NCI-H2081 (cell line): ENCODE measurements at regions not wholly inside any gene's neighbourhood (a gene's known extent, or its start where the extent isn't known, plus 50 kb on each side); places are given as distances from the start of the nearest gene placed in this dataset.
"Not testable (repeated sequence)": the region's sequence is repeated elsewhere in the genome, so short reads cannot be mapped to it uniquely, and the experiment has no call there.

ENCODE experiments used
- DNase-seq, 2 experiments: peaks; one replicate each; lab custom pipeline; 2025; lab: John Stamatoyannopoulos, UW

DNA sequence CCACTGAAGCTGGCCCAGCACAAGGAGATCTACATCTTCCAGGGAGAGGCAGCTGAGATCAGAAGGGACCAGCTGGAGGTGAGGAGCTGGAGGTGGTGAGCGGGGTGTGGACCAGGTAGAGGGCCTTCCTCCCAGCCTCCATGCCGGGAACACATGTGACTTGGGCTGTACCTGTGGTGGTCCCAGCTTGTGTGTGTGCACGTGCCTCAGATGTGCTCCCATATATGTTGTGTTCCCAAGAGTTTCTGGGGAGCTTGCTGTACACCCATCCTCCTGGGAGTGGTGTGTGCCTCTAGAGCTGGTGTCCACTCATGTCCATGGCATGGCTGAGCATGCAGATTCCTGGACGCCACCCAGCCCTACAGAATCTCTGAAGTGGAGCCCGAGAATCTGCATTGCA, 183.7 kb upstream of the AKAP13 start:
- DNase-seq = not testable (repeated sequence)

DNA sequence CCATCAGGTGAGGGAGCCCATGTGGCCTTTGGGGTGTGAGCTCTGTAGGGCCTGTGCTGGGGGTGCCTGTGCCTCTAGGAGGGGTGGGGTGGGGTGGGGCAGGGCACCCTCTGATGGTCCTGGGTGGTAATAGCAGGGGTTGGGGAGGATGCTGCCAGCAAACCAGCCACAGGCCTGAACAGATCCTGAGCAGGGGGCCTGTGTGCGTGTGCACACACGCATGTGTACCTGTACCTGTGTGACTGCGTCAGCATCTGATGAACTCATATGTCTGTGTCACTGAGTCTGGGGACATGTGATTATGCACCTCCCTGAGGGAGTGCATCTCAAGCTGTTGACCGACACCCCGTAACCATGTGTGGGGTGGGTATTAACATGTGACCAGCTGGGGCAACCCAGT, 182.8 kb upstream of the AKAP13 start:
- DNase-seq = not testable (repeated sequence)

DNA sequence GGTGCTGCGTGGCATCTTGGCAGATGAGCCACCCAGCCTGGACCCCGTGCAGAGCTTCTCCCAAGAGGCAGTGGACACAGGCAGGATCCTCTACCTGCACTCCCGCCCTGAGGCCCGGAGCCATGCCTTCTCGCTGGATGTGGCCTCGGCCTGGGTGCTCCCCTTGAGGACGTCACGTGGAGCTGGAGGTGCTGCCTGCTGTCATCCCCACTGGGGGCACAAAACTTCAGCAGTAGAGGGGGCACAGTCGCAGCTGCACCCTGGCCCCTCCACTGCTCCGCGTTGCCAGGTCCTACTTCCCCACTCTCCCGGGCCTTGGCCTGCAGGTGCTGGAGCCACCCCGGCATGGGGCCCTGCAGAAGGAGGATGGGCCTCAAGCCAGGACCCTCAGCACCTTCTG, 182.0 kb upstream of the AKAP13 start:
- not testable (repeated sequence) for DNase-seq

GRCh38 chr15:85200215-85200614, 180.2 kb upstream of the AKAP13 start:
- DNase-seq = not testable (repeated sequence)

DNA sequence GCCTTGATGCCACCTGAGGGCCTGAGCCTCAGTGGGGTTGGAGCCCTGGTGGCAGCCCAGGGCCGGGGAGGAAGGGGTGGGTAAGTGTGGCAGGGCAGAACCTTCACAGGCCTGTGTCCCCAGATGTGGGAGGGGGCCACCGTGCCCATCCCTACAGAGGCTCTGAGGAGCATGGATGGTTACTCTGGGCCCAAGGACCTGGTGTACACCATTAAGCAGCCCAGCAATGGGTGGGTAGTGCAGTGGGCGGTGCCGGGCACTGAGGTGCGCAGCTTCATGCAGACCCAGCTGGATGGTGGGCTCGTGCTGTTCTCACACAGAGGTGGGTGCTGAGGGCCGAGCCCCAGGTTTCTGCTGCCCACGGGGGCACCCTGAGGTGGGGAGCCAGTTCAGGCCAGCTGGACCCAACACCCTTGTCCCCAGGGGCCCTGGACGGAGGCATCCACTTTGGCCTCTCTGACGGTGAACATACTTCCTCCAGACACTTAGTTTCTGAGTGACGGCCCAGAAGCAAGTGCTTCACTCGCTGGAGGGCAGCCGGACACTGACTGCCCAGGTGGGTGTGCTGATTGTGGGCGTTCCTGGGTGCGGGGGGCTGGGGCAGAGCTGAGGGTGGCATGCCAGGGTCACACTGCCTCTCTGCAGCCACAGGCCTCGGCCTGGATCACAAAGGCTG, 179.1 kb upstream of the AKAP13 start:
- not testable (repeated sequence) for DNase-seq

GRCh38 chr15:85204481-85204880, 175.9 kb upstream of the AKAP13 start:
- not testable (repeated sequence) for DNase-seq

DNA sequence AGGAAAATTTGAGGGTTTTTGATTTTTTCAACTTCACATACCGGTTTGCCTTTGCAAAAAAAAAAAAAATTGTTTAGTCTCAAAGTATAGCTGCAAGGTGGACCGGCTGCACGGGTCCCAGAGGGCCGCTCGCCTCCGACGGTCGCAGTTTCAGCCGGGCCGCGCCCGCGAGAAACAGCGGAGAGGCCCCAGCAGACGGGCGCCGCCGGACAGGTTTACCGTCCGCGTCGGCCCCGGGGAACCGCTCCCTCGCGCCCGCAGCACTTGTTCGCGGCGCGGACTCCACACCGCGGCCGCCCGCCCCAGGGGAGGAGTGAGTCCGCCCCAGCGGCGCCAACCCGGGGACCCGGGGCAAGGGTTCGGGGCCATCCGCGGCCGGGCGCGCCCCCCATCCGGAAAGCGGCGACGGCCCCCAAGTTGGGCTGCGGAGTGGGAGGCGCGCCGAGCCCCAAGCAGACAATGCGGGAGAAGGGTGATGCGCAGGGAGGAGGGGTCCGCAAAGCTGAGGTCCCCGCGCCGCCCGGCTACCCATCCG, 146.5 kb upstream of the AKAP13 start:
- not testable (repeated sequence) for DNase-seq

DNA sequence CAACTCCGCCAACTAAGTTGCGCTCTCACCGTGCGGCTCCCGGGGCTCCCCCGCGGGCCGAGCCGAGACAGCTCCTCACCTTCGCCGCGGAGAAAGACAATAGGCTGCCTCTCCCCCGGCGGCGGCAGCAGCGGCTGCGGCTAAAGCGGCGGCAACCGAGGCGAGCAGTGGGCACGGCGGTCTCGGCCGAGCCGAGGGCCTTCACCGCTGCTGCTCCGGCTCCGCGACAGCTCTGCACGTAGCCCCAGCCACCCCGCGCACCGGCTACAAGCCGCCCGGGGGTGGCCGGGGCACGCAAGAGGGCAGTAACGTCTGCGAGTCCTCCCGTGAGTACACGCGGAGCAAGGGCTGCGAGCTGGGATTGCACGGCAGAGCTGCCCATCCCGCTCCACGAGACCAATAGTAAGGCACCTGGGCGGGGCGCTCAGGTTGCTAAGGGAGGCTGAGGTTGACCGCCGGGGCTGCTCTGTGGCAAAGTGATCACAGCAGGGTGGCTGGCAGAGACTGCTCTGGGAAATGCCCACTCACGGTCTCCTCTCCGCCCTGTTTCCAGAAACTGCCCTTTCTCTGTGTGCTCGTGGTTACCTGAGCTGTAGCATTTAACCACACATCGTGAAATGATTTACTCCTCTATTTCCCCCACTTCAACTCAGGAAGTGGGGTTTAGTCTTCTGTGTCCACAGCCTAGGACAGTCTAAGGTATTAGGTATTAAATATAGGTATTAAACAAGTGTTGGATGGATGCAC, 145.8 kb upstream of the AKAP13 start:
- DNase-seq = not testable (repeated sequence)

GRCh38 chr15:85244056-85244455, 136.3 kb upstream of the AKAP13 start:
- DNase-seq = not testable (repeated sequence)

GRCh38 chr15:85250938-85251542, 129.4 kb upstream of the AKAP13 start:
- not testable (repeated sequence) for DNase-seq

DNA sequence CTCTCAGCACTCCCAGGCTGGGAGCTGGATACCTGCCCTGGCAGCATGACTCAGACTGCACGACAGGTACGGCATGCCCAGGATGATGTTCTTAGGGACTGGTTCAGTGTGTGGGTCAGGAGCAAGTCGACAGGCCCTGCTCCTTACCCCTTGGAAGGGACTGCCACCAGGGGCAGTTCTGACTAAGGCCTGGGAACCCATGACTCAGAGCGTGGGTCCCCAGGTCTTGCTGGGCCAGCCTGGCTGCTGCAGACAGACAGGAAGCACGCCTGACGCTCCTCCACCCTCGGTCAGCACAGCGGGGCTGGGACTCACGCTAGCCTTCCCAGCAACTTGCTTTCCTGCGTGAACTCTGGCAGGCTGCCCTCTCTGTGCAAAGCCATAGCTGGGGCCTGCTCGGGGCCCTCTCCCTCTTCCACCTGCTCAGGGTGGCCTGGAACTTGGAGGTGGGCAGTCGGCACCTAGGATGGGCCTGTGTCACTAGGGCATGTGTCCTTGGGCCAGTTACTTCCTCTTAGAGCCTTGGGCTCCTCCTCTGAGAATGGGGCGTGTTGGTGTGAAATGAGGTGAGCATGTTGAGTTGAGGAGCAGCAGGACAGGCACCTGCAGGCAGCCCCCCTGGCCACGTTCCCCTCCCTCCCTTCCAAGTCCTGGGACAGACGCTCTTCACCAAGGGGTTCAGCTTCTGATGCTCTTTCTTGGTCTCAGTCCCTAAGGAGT, 127.0 kb upstream of the AKAP13 start:
- DNase-seq = not testable (repeated sequence)

DNA sequence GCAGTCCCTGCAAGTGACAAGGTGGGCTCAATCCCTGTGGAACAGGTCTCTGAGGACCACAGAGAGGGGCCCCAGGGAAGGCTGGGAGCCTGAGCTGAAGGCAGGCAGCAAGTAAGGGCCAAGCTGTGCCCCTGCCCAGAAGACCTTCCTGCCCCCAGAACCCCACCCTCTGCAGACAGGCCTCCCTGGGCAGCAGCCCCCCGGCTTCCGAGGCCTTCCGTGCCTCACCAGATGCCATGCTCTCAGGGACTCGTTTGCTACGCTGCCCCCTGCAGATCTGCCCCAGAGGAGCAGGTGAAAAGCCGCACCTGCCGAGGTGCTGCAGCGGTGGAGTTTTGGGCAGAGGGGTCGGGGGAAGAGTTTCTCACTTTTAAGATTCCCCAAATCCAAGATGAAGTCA, 125.4 kb upstream of the AKAP13 start:
- DNase-seq = not testable (repeated sequence)

DNA sequence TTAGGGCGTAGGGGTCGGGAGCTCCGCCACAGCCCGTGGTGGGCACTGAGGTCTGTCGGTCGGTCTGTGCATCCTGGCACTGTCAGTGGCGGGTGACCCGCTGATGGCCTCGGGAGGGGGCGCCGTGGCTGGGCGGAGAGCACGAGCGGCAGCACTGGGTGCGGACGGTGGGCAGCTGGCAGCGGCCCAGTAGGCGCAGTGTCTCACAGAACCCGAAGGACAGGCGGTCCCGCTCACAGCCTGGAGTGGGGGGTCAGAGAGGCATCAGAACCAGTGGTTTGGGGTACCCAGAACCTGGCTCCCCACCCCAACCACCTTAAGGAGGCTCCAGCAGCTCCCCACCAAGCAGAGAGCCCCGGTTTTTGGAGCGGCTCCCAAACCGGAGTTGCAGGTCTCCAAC, 124.9 kb upstream of the AKAP13 start:
- not testable (repeated sequence) for DNase-seq

DNA sequence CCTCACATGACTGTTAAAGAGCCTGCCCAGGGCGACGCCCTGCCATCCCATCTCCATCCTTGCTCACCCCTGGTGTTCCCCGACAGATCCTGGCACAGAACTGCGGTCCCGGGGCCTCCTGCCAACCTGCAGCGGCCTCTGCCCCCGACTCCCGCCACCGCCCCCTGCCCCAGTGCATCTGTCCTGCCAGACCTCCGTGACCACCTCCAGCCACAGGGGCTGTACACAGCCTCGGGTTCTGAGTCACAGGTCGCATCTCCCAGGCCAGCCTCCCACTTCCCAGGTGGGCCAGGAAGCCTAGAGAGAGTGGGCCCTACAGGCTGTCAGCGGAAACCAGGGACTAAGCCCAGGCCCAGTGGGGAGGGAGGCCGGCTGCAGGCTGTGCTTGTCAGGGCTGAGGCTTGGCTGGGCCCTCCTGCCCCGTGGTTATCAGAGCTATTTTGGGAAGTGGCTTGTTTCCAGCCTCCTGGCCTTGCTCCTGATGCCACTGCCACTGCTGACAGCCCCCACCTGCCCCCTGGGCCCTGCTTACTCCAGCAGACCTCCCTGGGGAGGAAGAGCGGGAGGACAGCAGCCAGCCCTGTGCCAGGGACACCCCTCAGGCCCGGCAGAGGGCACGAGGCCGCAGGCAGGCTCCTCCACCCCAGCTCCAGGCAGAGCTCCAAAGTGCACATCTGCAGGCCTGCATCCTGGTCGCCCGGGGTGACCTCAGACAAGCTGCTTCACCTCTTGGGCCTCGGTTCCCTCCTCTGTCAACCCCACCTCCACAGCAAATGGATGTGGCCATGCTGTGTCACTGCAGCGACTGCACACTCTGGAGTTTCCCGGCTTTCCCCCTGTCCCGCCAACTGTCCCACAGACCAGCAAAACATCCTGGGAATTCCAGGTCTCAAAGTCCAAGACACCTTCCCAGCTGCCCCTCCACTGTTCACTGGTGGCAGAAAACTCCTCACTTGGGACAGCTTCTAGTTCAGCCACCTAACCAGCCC, 124.1 kb upstream of the AKAP13 start:
- DNase-seq = not testable (repeated sequence)

DNA sequence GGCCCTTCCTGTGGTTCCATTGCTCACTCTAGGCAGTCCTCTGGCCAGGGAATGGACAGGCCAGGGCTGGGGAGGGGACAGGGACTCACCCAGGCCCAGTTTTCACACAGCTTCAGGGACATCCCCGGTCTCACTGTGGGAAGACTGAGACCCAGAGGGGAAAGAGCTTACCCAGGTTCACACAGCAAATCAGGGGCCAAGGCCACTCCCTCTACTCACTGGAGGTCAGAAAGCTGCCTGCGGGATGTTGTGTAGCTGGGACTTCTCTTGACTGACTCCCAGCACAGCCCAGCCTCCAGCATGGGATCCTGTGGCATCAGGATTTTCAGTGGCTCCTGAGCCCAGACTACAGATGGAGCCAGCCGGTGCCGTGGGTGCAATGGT, 122.3 kb upstream of the AKAP13 start:
- DNase-seq = not testable (repeated sequence)

DNA sequence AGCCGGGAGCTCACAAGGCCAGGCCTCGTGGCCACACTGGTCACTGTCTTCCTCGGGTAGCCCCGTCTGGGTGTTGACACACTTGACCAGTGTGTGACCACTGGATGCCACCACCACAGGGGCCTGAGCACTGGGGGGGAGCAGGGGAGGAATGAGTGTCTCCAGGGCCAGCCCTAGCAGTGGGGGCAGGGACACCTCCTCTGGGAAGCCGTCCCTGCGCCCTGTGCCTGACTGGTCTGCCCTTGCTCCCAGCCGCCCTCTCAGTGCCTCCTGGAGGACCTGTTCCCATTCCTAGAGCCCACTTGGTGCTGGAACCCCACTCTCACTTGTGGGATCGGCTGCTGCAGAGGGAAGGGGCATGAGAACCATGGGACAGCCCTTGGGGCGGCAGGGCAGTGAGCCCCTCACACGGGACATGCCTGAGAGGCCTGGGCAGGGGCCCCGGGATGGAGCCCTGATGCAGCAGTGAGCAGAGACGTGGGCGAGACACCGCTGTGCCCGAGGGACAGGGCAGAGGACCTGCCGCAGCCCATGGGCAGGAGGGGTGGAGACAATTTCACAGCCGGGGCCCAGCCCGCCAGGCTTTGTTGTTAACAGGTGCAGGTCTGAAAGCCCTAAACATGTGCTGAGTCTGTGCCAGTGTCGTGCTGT, 121.7 kb upstream of the AKAP13 start:
- DNase-seq = not testable (repeated sequence)

DNA sequence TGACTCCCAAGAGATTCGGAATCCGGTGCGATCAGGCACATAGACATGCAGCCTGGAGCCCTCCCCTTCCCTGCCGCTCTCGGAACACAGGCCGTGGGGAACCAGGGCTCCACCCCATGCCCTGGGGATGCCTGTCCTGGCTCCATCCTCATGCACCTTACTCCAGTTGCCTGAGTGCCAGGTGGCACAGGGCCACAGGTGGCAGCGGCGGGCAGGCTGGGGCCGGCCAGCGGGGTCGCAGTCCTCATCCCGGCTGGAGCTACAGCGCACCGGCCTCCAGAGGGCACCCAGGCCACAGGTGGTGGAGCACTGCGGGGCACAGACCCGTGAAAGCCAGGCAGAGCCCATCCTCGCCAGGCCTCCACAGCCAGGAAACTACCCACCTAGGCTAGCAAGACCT, 119.9 kb upstream of the AKAP13 start:
- not testable (repeated sequence) for DNase-seq

DNA sequence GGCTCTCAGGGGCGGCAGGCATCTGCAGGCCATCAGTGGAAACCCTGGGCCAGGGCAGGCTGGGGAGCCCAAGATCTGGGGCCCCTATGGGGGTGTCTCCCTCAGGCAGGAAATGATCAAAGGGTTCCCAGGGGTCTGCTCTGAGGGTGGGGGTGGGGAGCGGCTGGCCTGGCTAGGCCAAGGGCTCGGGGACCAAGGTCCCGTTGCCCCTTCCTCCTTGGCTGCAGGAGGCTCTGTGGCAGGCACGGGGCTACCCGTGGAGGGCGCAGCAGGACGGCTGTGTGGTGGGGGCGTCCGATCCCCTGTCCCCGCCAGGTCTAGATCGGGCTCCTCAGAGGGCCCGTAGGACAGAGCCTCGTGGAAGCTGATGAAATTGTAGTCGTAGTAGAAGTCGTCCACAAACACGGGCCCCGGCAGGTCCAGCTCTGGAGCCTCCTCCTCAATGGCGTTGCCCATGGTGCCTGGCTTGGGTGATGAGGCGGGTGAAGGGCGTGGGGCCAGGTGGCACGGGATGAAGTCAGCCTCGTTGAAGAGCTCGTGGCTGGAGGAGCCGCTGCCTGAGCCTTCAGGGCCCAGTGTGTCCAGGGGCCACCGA, 117.8 kb upstream of the AKAP13 start:
- not testable (repeated sequence) for DNase-seq

- not testable (repeated sequence) for DNase-seq
Measured at GRCh38 chr15:85263842-85264440, 116.5 kb upstream of the AKAP13 start.
